Prostate gland (tissue), 2 donors: ENCODE measurements at regions not wholly inside any gene's neighbourhood (a gene's known extent, or its start where the extent isn't known, plus 50 kb on each side); places are given as distances from the start of the nearest gene placed in this dataset.

Source experiments
- CTCF ChIP-seq, 4 experiments: fragments of 200-600 bp in 2 of 4; fragments of 450-650 bp in 2 of 4; sonication (generic) in 2 of 4; IDR thresholded peaks; 1 replicate in 3 of 4; 2 replicates in 1 of 4; pipeline ENCODE4 v1.5.1; 2016 to 2019; ENCODE audit warnings: antibody characterized with exemption in 4 of 4, mild to moderate bottlenecking in 2 of 4, moderate library complexity in 2 of 4
- POLR2A ChIP-seq: fragments of 450-650 bp; IDR thresholded peaks from one replicate; pipeline ENCODE4 v1.6.1; 2016; ENCODE audit warnings: antibody characterized with exemption, mild to moderate bottlenecking
- POLR2AphosphoS5 ChIP-seq: sonication (generic); formaldehyde crosslinking; IDR thresholded peaks from one replicate; pipeline ENCODE4 v1.6.1; 2017; ENCODE audit warnings: antibody characterized with exemption

- TF ChIP-seq CTCF (IDR thresholded peaks at IDR 0.05) (no peak), POLR2A (no peak), POLR2AphosphoS5 (no peak)
Measured at GRCh38 chr2:122635686-122636085, 880.2 kb downstream of the TSN start.
